Smooth muscle cell (in vitro differentiated cells): ENCODE measurements at regions not wholly inside any gene's neighbourhood (a gene's known extent, or its start where the extent isn't known, plus 50 kb on each side); places are given as distances from the start of the nearest gene placed in this dataset.
A peak's percentile ranks its signal among the peaks of the same experiment; 100 is the strongest.
"Not testable (repeated sequence)": the region's sequence is repeated elsewhere in the genome, so short reads cannot be mapped to it uniquely, and the experiment has no call there.

Experiments
- DNase-seq: peaks from one replicate; lab custom pipeline; 2025; ENCODE audit not compliant: unreplicated experiment; lab: John Stamatoyannopoulos, UW
- H2AFZ ChIP-seq: fragments of 200-600 bp; sonication (generic); 2 replicates; pipeline ENCODE4 v1.6.0; 2016; ENCODE audit warnings: antibody characterized with exemption, low read depth, mild to moderate bottlenecking
- H3F3A ChIP-seq: fragments of 200-600 bp; sonication (generic); 2 replicates; pipeline ENCODE4 v1.6.0; 2017; ENCODE audit warnings: antibody characterized with exemption, low read depth
- H3K27ac ChIP-seq: fragments of 200-600 bp; sonication (generic); 2 replicates; pipeline ENCODE4 v1.5.1; 2016; ENCODE audit warnings: low read depth, mild to moderate bottlenecking
- H3K27me3 ChIP-seq: fragments of 200-600 bp; sonication (generic); 2 replicates; pipeline ENCODE4 v1.6.1; 2016; ENCODE audit warnings: low read depth, mild to moderate bottlenecking
- H3K36me3 ChIP-seq: fragments of 200-600 bp; sonication (generic); 2 replicates; pipeline ENCODE4 v1.5.1; 2016; ENCODE audit warnings: low read depth
- H3K4me1 ChIP-seq: fragments of 200-600 bp; sonication (generic); 2 replicates; pipeline ENCODE4 v1.5.1; 2016; ENCODE audit warnings: low read depth
- H3K4me2 ChIP-seq: fragments of 200-600 bp; sonication (generic); 2 replicates; pipeline ENCODE4 v1.6.0; 2016; ENCODE audit warnings: mild to moderate bottlenecking
- H3K4me3 ChIP-seq: fragments of 200-600 bp; sonication (generic); 2 replicates; pipeline ENCODE4 v1.5.1; 2016; ENCODE audit warnings: mild to moderate bottlenecking
- H3K79me2 ChIP-seq: fragments of 200-600 bp; sonication (generic); 2 replicates; pipeline ENCODE4 v1.6.0; 2016; ENCODE audit warnings: low read depth, mild to moderate bottlenecking
- H3K9ac ChIP-seq: fragments of 200-600 bp; sonication (generic); 2 replicates; pipeline ENCODE4 v1.6.0; 2016; ENCODE audit warnings: low read depth
- H3K9me3 ChIP-seq: fragments of 200-600 bp; sonication (generic); replicated peaks from 2 replicates; pipeline ENCODE4 v1.5.1; 2016; ENCODE audit warnings: low read depth
- H4K20me1 ChIP-seq: fragments of 200-600 bp; sonication (generic); 2 replicates; pipeline ENCODE4 v1.6.0; 2016; ENCODE audit warnings: low read depth
- CTCF ChIP-seq: fragments of 200-600 bp; sonication (generic); IDR thresholded peaks from 2 replicates; pipeline ENCODE4 v1.5.1; 2017; ENCODE audit warnings: borderline replicate concordance, mild to moderate bottlenecking, antibody characterized with exemption; ENCODE audit not compliant: insufficient read depth, poor library complexity, severe bottlenecking
- WGBS: methylation state at CpG from one replicate; pipeline ENCODE4 v1.1.7; 2016; ENCODE audit warnings: low lambda C conversion rate; 5-methylcytosine and 5-hydroxymethylcytosine counted together

GRCh38 chr1:108314815-108315214, 70.9 kb upstream of the NBPF4 start:
- 85% methylated on average over 1 of the region's 1 CpG for WGBS
- DNase-seq: no peak
- no peak for TF ChIP-seq CTCF

GRCh38 chr1:108316545-108316944, 72.7 kb upstream of the NBPF4 start:
- Histone ChIP-seq H3K4me2 (no peak overlapping the region), H2AFZ (no peak overlapping the region), H3K4me1 (no peaks in the 10 kb centered on the region), H4K20me1 (no peaks in the 10 kb centered on the region), H3K9me3 (no peaks in the 10 kb centered on the region), H3K4me3 (no peak overlapping the region), H3K36me3 (no peaks in the 10 kb centered on the region), H3F3A (no peaks in the 10 kb centered on the region), H3K79me2 (no peaks in the 10 kb centered on the region), H3K27me3 (no peaks in the 10 kb centered on the region), H3K9ac (no peak overlapping the region), H3K27ac (no peak overlapping the region)
- 13% methylated on average over 1 of the region's 1 CpG for WGBS
- TF ChIP-seq CTCF: peak; percentile 7
- DNase-seq: no peak

More at GRCh38 chr1:108314815-108315214, 70.9 kb upstream of the NBPF4 start:
- no peaks in the 10 kb centered on the region for H3K36me3 ChIP-seq
- H4K20me1 ChIP-seq: no peaks in the 10 kb centered on the region
- no peak overlapping the region for H2AFZ ChIP-seq
- no peaks in the 10 kb centered on the region for H3K27me3 ChIP-seq
- H3K4me3 ChIP-seq: no peak overlapping the region
- H3K4me1 ChIP-seq: no peaks in the 10 kb centered on the region
- no peaks in the 10 kb centered on the region for H3K79me2 ChIP-seq
- no peak overlapping the region for H3K27ac ChIP-seq
- H3F3A ChIP-seq: no peaks in the 10 kb centered on the region
- no peak overlapping the region for H3K4me2 ChIP-seq
- H3K9ac ChIP-seq: no peak overlapping the region
- H3K9me3 ChIP-seq: no peaks in the 10 kb centered on the region

GRCh38 chr1:108320849-108321248, 77.0 kb upstream of the NBPF4 start:
- Histone ChIP-seq H3K4me3 (no peak overlapping the region), H3K79me2 (no peaks in the 10 kb centered on the region), H3K36me3 (no peaks in the 10 kb centered on the region), H3F3A (no peaks in the 10 kb centered on the region), H3K27me3 (no peaks in the 10 kb centered on the region), H3K27ac (no peak overlapping the region), H2AFZ (no peak overlapping the region), H3K9ac (no peak overlapping the region), H4K20me1 (no peaks in the 10 kb centered on the region), H3K9me3 (no peaks in the 10 kb centered on the region), H3K4me2 (no peak overlapping the region), H3K4me1 (no peaks in the 10 kb centered on the region)
- 94% methylated on average over 1 of the region's 1 CpG for WGBS
- no peak for TF ChIP-seq CTCF
- no peak for DNase-seq

- not testable (repeated sequence) for H3F3A ChIP-seq, H3K27ac ChIP-seq, DNase-seq, H3K9ac ChIP-seq, H3K4me3 ChIP-seq, H3K9me3 ChIP-seq, H3K36me3 ChIP-seq, H2AFZ ChIP-seq, H3K4me2 ChIP-seq, H3K27me3 ChIP-seq, H3K79me2 ChIP-seq, H3K4me1 ChIP-seq, H4K20me1 ChIP-seq
- 87% methylated on average over 2 of the region's 2 CpGs for whole genome bisulfite sequencing
These were observed 81.5 kb upstream of the NBPF4 start for GRCh38 chr1:108325338-108325737.
